ENCODE measurements at regions not wholly inside any gene's neighbourhood (a gene's known extent, or its start where the extent isn't known, plus 50 kb on each side); places are given as distances from the start of the nearest gene placed in this dataset.

DNA sequence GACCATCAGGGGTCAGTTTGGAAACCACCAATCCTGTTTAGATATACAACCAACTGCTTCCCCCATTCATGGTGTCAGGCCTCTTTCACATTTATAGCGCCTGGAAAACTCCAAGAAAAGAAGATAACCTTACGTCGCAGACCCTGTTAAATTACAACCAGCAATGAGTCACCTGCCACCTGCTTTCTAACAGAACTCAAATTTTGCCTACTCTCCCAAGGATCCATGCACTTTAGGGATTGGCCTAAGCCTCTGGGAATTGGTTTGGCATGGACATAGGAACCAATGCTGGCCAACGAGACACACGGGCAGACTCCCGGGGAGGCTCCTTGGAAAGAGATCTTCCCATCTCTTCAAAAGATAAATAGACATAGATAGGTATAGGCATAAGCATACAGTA is 87.0 kb downstream of the FEM1C start:
- H3K27me3 ChIP-seq, result no peaks in the 10 kb centered on the region
- no peak for TF ChIP-seq POLR2A (IDR thresholded peaks at IDR 0.05)
- TF ChIP-seq, protein P1, sequence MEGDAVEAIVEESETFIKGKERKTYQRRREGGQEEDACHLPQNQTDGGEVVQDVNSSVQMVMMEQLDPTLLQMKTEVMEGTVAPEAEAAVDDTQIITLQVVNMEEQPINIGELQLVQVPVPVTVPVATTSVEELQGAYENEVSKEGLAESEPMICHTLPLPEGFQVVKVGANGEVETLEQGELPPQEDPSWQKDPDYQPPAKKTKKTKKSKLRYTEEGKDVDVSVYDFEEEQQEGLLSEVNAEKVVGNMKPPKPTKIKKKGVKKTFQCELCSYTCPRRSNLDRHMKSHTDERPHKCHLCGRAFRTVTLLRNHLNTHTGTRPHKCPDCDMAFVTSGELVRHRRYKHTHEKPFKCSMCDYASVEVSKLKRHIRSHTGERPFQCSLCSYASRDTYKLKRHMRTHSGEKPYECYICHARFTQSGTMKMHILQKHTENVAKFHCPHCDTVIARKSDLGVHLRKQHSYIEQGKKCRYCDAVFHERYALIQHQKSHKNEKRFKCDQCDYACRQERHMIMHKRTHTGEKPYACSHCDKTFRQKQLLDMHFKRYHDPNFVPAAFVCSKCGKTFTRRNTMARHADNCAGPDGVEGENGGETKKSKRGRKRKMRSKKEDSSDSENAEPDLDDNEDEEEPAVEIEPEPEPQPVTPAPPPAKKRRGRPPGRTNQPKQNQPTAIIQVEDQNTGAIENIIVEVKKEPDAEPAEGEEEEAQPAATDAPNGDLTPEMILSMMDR (IDR thresholded peaks at IDR 0.05), result no peak
- intact Hi-C loops (cut with DNase I; ENCODE audit: low total_unique reads), result no loop called here
- 60 to 62% methylated on average over 6 of the region's 6 CpGs for WGBS, 2 donors
- no peaks in the 10 kb centered on the region for H3K9me3 ChIP-seq
- H3K27ac ChIP-seq, result no peak overlapping the region
- H3K4me3 ChIP-seq, result no peak overlapping the region
- no peak for DNase-seq
- H3K36me3 ChIP-seq (ENCODE audit: low read depth, missing control alignments), result no peaks in the 10 kb centered on the region
- H3K4me1 ChIP-seq, result no peaks in the 10 kb centered on the region

DNA sequence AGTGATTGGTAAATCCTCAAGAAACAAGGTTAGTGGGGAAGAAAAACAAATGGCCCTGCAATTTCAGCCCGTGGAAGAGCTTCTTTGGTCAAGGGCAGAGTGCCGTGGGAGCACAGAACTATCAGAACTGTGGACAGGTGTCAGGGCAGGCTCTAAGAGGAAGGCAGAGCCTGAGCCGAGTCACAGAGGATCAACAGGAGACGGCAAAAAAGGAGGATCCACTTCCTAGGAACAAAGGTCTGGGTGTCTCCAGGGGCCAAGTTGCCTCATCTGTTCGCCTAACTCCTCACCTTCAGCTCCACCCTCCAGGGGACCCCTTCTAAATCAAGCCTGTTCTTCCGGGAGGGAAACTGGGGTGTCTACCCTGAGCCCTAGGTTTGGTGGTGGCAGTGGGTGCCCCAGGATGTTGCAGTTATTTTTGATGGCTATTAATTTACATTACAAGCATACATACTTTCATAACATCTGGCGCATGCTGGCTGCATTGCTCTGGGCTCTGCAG is 88.0 kb downstream of the FEM1C start:
- Histone ChIP-seq H3K27me3 (no peaks in the 10 kb centered on the region), H3K27ac (no peak overlapping the region), H3K4me3 (no peak overlapping the region), H3K9me3 (no peaks in the 10 kb centered on the region), H3K4me1 (no peaks in the 10 kb centered on the region), H3K36me3 (ENCODE audit: low read depth, missing control alignments) (no peaks in the 10 kb centered on the region)
- 67 to 73% methylated on average over 6 to 7 of the region's 7 CpGs for WGBS, 2 donors
- intact Hi-C loops (cut with DNase I; ENCODE audit: low total_unique reads), result no loop called here
- DNase-seq, result no peak
- no peak for TF ChIP-seq POLR2A (IDR thresholded peaks at IDR 0.05)
- TF ChIP-seq, protein P1 (IDR thresholded peaks at IDR 0.05), result no peak

DNA sequence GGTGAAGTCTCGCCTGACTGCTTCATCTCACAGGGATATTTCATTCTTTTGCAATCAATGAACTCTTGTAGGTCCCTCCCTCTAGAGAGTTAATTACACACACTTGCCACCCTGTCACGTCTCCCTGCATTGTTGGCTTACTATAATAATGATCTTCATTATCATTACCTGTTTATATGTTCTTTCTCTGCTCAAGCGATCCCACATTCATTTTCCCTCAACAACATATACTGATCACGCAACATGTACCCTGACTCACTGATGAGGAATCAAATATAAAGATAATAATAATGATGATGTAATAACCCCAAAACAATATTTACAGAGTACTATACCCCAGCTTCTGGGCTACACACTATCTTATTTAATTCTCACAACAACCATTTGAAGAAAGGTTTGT is 88.5 kb downstream of the FEM1C start:
- H3K4me3 ChIP-seq, result no peak overlapping the region
- no peaks in the 10 kb centered on the region for H3K9me3 ChIP-seq
- no peaks in the 10 kb centered on the region for H3K4me1 ChIP-seq
- H3K27me3 ChIP-seq, result no peaks in the 10 kb centered on the region
- no peak overlapping the region for H3K27ac ChIP-seq
- no peak for DNase-seq
- TF ChIP-seq, protein P1 (IDR thresholded peaks at IDR 0.05), result no peak
- no peak for TF ChIP-seq POLR2A (IDR thresholded peaks at IDR 0.05)
- intact Hi-C loops (cut with DNase I; ENCODE audit: low total_unique reads), result no loop called here
- H3K36me3 ChIP-seq (ENCODE audit: low read depth, missing control alignments), result no peaks in the 10 kb centered on the region
- WGBS, 2 donors, result 86 to 90% methylated on average over 4 of the region's 4 CpGs

DNA sequence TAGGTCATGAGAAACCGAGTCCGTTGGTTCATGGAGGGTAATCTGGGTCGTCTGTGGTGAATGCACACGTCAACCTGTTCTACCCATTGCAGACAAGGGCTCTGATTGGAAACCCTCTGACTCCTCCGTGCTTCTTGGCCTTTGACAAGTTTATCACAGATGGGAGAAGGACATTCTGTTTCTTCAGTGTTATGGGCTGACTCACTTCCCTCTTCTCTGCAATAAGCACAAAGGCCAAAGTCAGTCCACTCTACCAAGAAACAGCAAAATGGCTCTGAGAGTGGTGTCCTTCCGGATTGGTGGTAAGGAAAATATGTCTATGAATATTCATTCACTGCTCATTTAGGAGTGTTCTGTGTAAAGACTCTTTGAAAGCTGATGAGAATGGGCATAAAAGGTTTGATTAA is 89.3 kb downstream of the FEM1C start:
- no peaks in the 10 kb centered on the region for H3K36me3 ChIP-seq (ENCODE audit: low read depth, missing control alignments)
- no peak for TF ChIP-seq POLR2A (IDR thresholded peaks at IDR 0.05)
- TF ChIP-seq, protein P1 (IDR thresholded peaks at IDR 0.05), result no peak
- H3K27ac ChIP-seq, result peak overlapping the region in 1 of 2 donors; percentile 47
- no peak overlapping the region for H3K4me3 ChIP-seq
- intact Hi-C loops (cut with DNase I; ENCODE audit: low total_unique reads), result no loop called here
- WGBS, 2 donors, result 54 to 70% methylated on average over 6 of the region's 6 CpGs
- DNase-seq, result no peak
- no peaks in the 10 kb centered on the region for H3K9me3 ChIP-seq
- no peaks in the 10 kb centered on the region for H3K4me1 ChIP-seq
- H3K27me3 ChIP-seq, result no peaks in the 10 kb centered on the region

DNA sequence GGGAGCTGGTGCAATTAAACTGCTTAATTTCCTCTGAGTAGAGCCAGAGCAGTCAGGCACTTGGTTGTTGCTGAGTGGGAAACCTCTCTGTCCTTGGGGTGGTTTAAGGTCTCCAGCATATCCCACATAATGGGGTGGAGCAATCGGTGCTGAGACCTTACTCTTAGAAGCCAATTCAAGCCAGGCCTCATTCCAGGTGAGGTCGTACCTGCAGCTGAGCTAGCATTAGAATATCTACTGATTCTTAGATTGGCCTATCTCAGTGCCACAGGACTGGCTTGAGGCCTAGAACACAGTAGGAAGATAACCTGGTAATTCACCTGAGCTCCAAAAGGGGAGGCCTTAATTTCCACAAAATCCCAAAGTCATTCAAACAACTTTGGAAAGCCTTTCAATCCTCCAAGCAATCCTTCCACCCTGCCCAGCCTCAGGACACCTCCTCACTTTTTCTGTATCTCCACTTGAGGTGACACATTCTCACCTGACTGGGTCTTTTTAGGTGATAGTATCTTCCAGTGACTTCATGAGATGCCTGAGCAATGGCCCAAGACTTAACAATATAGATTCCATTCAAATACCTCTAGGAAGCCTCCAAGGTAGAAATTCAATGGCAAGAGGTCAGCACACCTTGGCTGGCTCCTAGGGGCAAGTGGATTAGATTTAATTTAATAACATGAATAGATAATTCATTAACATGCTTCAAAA is 91.0 kb downstream of the FEM1C start:
- Histone ChIP-seq H3K36me3 (ENCODE audit: low read depth, missing control alignments) (no peaks in the 10 kb centered on the region), H3K9me3 (no peaks in the 10 kb centered on the region), H3K27me3 (no peaks in the 10 kb centered on the region), H3K4me3 (no peak overlapping the region), H3K4me1 (peaks cover 6% of the 10 kb centered on the region), H3K27ac (no peak overlapping the region)
- intact Hi-C loops (cut with DNase I; ENCODE audit: low total_unique reads), result no loop called here
- TF ChIP-seq POLR2A (IDR thresholded peaks at IDR 0.05), result no peak
- TF ChIP-seq, protein P1 (IDR thresholded peaks at IDR 0.05), result no peak
- no peak for DNase-seq
- WGBS, 2 donors, result 74 to 94% methylated on average over 2 of the region's 2 CpGs

All from testis (tissue), 2 donors.